ENCODE measurements at regions not wholly inside any gene's neighbourhood (a gene's known extent, or its start where the extent isn't known, plus 50 kb on each side); places are given as distances from the start of the nearest gene placed in this dataset.

GRCh38 chr14:97297100-97297499, 499.9 kb downstream of the VRK1 start:
- TF ChIP-seq CTCF (IDR thresholded peaks at IDR 0.05; ENCODE audit: insufficient read depth, low read length): no peak
- no peak for TF ChIP-seq POLR2AphosphoS5 (IDR thresholded peaks at IDR 0.05; ENCODE audit: low read depth)
- no peak for TF ChIP-seq REST (IDR thresholded peaks at IDR 0.05; ENCODE audit: insufficient replicate concordance, low read depth)
